Fibroblast of lung (primary cell): ENCODE measurements at regions not wholly inside any gene's neighbourhood (a gene's known extent, or its start where the extent isn't known, plus 50 kb on each side); places are given as distances from the start of the nearest gene placed in this dataset.

Source experiments
- DNase-seq, 2 donors: peaks; one replicate each; pipeline versions ENCODE4 v3.0.0 to v3.0.0-alpha.2; 2010; ENCODE audit warnings: low read depth in 2 of 2
- H2AFZ ChIP-seq: 2 replicates; pipeline ENCODE4 v1.5.1; 2012; ENCODE audit warnings: low read length, control low read depth, inconsistent platforms
- H3K27ac ChIP-seq: 2 replicates; pipeline ENCODE4 v1.5.1; 2011; ENCODE audit warnings: low read length, control low read depth; ENCODE audit not compliant: insufficient read depth
- H3K27me3 ChIP-seq: 2 replicates; pipeline ENCODE4 v1.5.1; 2011; ENCODE audit warnings: mild to moderate bottlenecking, low read length; ENCODE audit not compliant: control insufficient read depth, insufficient read depth
- H3K36me3 ChIP-seq: 2 replicates; pipeline ENCODE4 v1.5.1; 2011; ENCODE audit warnings: low read length; ENCODE audit not compliant: control insufficient read depth, insufficient read depth
- H3K4me1 ChIP-seq: 2 replicates; pipeline ENCODE4 v1.5.1; 2011; ENCODE audit warnings: low read length; ENCODE audit not compliant: control insufficient read depth, insufficient read depth; ENCODE audit errors: extremely low read depth
- H3K4me2 ChIP-seq: 2 replicates; pipeline ENCODE4 v1.5.1; 2011; ENCODE audit warnings: low read length, control low read depth; ENCODE audit not compliant: insufficient read depth; ENCODE audit errors: extremely low read depth
- H3K4me3 ChIP-seq, 4 experiments: fragments of 200-600 bp in 1 of 4; sonication (generic) in 1 of 4; replicated peaks in 1 of 4; 2 replicates each; pipeline ENCODE4 v1.5.1; 2011 to 2016; ENCODE audit warnings: low read length in 4 of 4, low read depth in 3 of 4, mild to moderate bottlenecking in 3 of 4, control low read depth in 2 of 4, inconsistent platforms in 1 of 4, mixed read lengths in 1 of 4; ENCODE audit not compliant: insufficient read depth in 1 of 4; ENCODE audit errors: control extremely low read depth in 1 of 4
- H3K79me2 ChIP-seq: 2 replicates; pipeline ENCODE4 v1.5.1; 2012; ENCODE audit warnings: mild to moderate bottlenecking, low read length, inconsistent platforms; ENCODE audit not compliant: control insufficient read depth, insufficient read depth
- H3K9ac ChIP-seq: 2 replicates; pipeline ENCODE4 v1.5.1; 2011; ENCODE audit warnings: mild to moderate bottlenecking, low read length, control low read depth; ENCODE audit not compliant: insufficient read depth
- H3K9me3 ChIP-seq: 2 replicates; pipeline ENCODE4 v1.5.1; 2012; ENCODE audit warnings: low read depth, low read length; ENCODE audit not compliant: control insufficient read depth, insufficient read depth
- H4K20me1 ChIP-seq: 2 replicates; pipeline ENCODE4 v1.5.1; 2011; ENCODE audit warnings: low read length; ENCODE audit not compliant: control insufficient read depth, insufficient read depth; ENCODE audit errors: extremely low read depth
- CTCF ChIP-seq, 2 donors: IDR thresholded peaks in 1 of 2; conservative IDR thresholded peaks in 1 of 2; 1 replicate in 1 of 2; 2 replicates in 1 of 2; pipeline ENCODE4 v1.5.1; 2011 to 2012; ENCODE audit warnings: low read length in 2 of 2, control low read depth in 1 of 2, inconsistent platforms in 1 of 2, low read depth in 1 of 2, mild to moderate bottlenecking in 1 of 2
- EZH2 ChIP-seq: IDR thresholded peaks from 2 replicates; pipeline ENCODE4 v1.5.1; 2012; ENCODE audit warnings: low read length, control low read depth, mild to moderate bottlenecking; ENCODE audit errors: missing control alignments

GRCh38 chr22:25495285-25495684, 69.2 kb upstream of the GRK3 start:
- Histone ChIP-seq H3K9me3 (no peaks in the 10 kb centered on the region), H3K27ac (no peak overlapping the region), H3K9ac (no peak overlapping the region)

GRCh38 chr22:25496396-25497064, 67.9 kb upstream of the GRK3 start:
- Histone ChIP-seq H3K79me2 (no peaks in the 10 kb centered on the region), H2AFZ (no peak overlapping the region), H3K4me2 (no peak overlapping the region), H3K4me1 (no peaks in the 10 kb centered on the region), H3K9me3 (no peaks in the 10 kb centered on the region), H3K36me3 (no peaks in the 10 kb centered on the region), H3K27ac (no peak overlapping the region), H3K4me3 (no peak overlapping the region), H3K27me3 (no peaks in the 10 kb centered on the region), H3K9ac (no peak overlapping the region), H4K20me1 (no peaks in the 10 kb centered on the region)
- DNase-seq = peak; percentile 22 to 51
- TF ChIP-seq EZH2 (no peak), CTCF (conservative IDR thresholded peaks at IDR 0.05 in 1 of 2, IDR thresholded peaks at IDR 0.05 in 1 of 2; ENCODE audit: low read depth in 1 of 2, low read length in 2 of 2) (no peak)

More at GRCh38 chr22:25495285-25495684, 69.2 kb upstream of the GRK3 start:
- Histone ChIP-seq H3K4me1 (no peaks in the 10 kb centered on the region), H3K36me3 (no peaks in the 10 kb centered on the region), H3K27me3 (no peaks in the 10 kb centered on the region), H3K4me3 (no peak overlapping the region), H4K20me1 (no peaks in the 10 kb centered on the region), H3K79me2 (no peaks in the 10 kb centered on the region), H2AFZ (no peak overlapping the region), H3K4me2 (no peak overlapping the region)
- no peak for TF ChIP-seq EZH2
- no peak for TF ChIP-seq CTCF (conservative IDR thresholded peaks at IDR 0.05 in 1 of 2, IDR thresholded peaks at IDR 0.05 in 1 of 2; ENCODE audit: low read depth in 1 of 2, low read length in 2 of 2)
- DNase-seq = no peak

GRCh38 chr22:25497181-25497641, 67.3 kb upstream of the GRK3 start:
- no peak overlapping the region for H3K4me3 ChIP-seq
- H2AFZ ChIP-seq = no peak overlapping the region
- no peaks in the 10 kb centered on the region for H3K27me3 ChIP-seq
- peak in 1 of 2 donors; percentile 46 for DNase-seq
- H3K4me1 ChIP-seq = no peaks in the 10 kb centered on the region
- H3K9ac ChIP-seq = no peak overlapping the region
- no peaks in the 10 kb centered on the region for H4K20me1 ChIP-seq
- H3K27ac ChIP-seq = no peak overlapping the region
- TF ChIP-seq EZH2 (no peak), CTCF (conservative IDR thresholded peaks at IDR 0.05 in 1 of 2, IDR thresholded peaks at IDR 0.05 in 1 of 2; ENCODE audit: low read depth in 1 of 2, low read length in 2 of 2) (no peak)
- no peak overlapping the region for H3K4me2 ChIP-seq
- no peaks in the 10 kb centered on the region for H3K79me2 ChIP-seq
- H3K9me3 ChIP-seq = no peaks in the 10 kb centered on the region
- no peaks in the 10 kb centered on the region for H3K36me3 ChIP-seq
